SK-N-SH (cell line): ENCODE measurements at regions not wholly inside any gene's neighbourhood (a gene's known extent, or its start where the extent isn't known, plus 50 kb on each side); places are given as distances from the start of the nearest gene placed in this dataset.

Source experiments
- CTCF ChIA-PET: fragments of 300-600, 350-600 bp; formaldehyde crosslinking; extraction: SDS; loops from one replicate; lab custom pipeline; 2021; lab: Yijun Ruan, JAX
- POLR2A ChIA-PET: fragments of 350-600 bp; sonication (Branson Sonifier 250); formaldehyde crosslinking; extraction: SDS; loops from one replicate; lab custom pipeline; 2020; ENCODE audit warnings: antibody characterized with exemption, inconsistent platforms; lab: Yijun Ruan, JAX
- DNase-seq: peaks from one replicate; pipeline ENCODE4 v3.0.0; 2012
- H2AFZ ChIP-seq: fragments of 200-600 bp; sonication (generic); 2 replicates; pipeline ENCODE4 v1.8.1; 2016; ENCODE audit warnings: antibody characterized with exemption, mild to moderate bottlenecking, low read depth
- H3F3A ChIP-seq: fragments of 200-600 bp; sonication (generic); replicated peaks from 2 replicates; pipeline ENCODE3; 2016; ENCODE audit warnings: antibody characterized with exemption, mild to moderate bottlenecking; ENCODE audit not compliant: insufficient read depth
- H3K27ac ChIP-seq, 2 experiments: fragments of 200-500 bp in 1 of 2; fragments of 200-600 bp in 1 of 2; sonication (Bioruptor generic) in 1 of 2; sonication (generic), shearing (Covaris generic) in 1 of 2; 2 replicates each; pipeline versions ENCODE4 v1.5.1 to v1.6.1; 2014 to 2016; ENCODE audit warnings: low read depth in 2 of 2, inconsistent platforms in 1 of 2, low read length in 1 of 2, mild to moderate bottlenecking in 1 of 2, mixed read lengths in 1 of 2
- H3K27me3 ChIP-seq: fragments of 200-600 bp; sonication (generic), shearing (Covaris generic); 2 replicates; pipeline ENCODE4 v1.6.1; 2016; ENCODE audit warnings: mixed run types; ENCODE audit not compliant: insufficient read depth
- H3K36me3 ChIP-seq, 2 experiments: fragments of 200-500 bp in 1 of 2; fragments of 200-600 bp in 1 of 2; sonication (Bioruptor generic) in 1 of 2; sonication (generic) in 1 of 2; replicated peaks in 1 of 2; 2 replicates each; pipeline versions ENCODE3 to v1.5.1; 2014 to 2016; ENCODE audit warnings: low read length in 1 of 2, mild to moderate bottlenecking in 1 of 2; ENCODE audit not compliant: insufficient read depth in 2 of 2, control insufficient read depth in 1 of 2
- H3K4me1 ChIP-seq, 2 experiments: fragments of 200-500 bp in 1 of 2; fragments of 200-600 bp in 1 of 2; sonication (Bioruptor generic) in 1 of 2; sonication (generic), shearing (Covaris generic) in 1 of 2; 2 replicates each; pipeline versions ENCODE4 v1.5.1 to v1.6.1; 2014 to 2016; ENCODE audit warnings: low read depth in 1 of 2, low read length in 1 of 2, mixed run types in 1 of 2; ENCODE audit not compliant: insufficient read depth in 2 of 2, control insufficient read depth in 1 of 2
- H3K4me2 ChIP-seq: fragments of 200-600 bp; sonication (generic), shearing (Covaris generic); 2 replicates; pipeline ENCODE4 v1.6.1; 2017; ENCODE audit warnings: mixed run types
- H3K4me3 ChIP-seq, 2 experiments: fragments of 200-500 bp in 1 of 2; fragments of 200-600 bp in 1 of 2; sonication (Bioruptor generic) in 1 of 2; sonication (generic), shearing (Covaris generic) in 1 of 2; 2 replicates each; pipeline versions ENCODE4 v1.5.1 to v1.8.1; 2014 to 2016; ENCODE audit warnings: low read depth in 2 of 2, inconsistent platforms in 1 of 2, low read length in 1 of 2, mild to moderate bottlenecking in 1 of 2, mixed read lengths in 1 of 2, moderate library complexity in 1 of 2
- H3K79me2 ChIP-seq: fragments of 200-600 bp; sonication (generic); 2 replicates; pipeline ENCODE4 v1.8.1; 2017; ENCODE audit warnings: mild to moderate bottlenecking; ENCODE audit not compliant: insufficient read depth
- H3K9ac ChIP-seq: fragments of 200-600 bp; sonication (generic); 2 replicates; pipeline ENCODE4 v1.6.1; 2017; ENCODE audit warnings: mixed run types
- H3K9me2 ChIP-seq: fragments of 200-600 bp; sonication (generic); 2 replicates; pipeline ENCODE4 v1.6.1; 2017; ENCODE audit warnings: mixed run types
- H3K9me3 ChIP-seq: fragments of 200-600 bp; sonication (generic); 2 replicates; pipeline ENCODE4 v1.6.1; 2017; ENCODE audit warnings: mixed run types, mild to moderate bottlenecking, moderate library complexity
- H4K20me1 ChIP-seq: fragments of 200-600 bp; sonication (generic); 2 replicates; pipeline ENCODE4 v1.6.1; 2017; ENCODE audit warnings: mild to moderate bottlenecking, mixed run types; ENCODE audit not compliant: insufficient read depth
- CHD2 ChIP-seq: fragments of 150-350 bp; IDR thresholded peaks from 2 replicates; pipeline ENCODE4 v1.6.1; 2018; ENCODE audit warnings: low read length; ENCODE audit not compliant: partially characterized antibody
- FOSL2 ChIP-seq: IDR thresholded peaks from 2 replicates; pipeline ENCODE4 v1.4.0; 2012; ENCODE audit warnings: low read depth, mild to moderate bottlenecking, moderate library complexity, borderline replicate concordance
- FOXJ3 ChIP-seq: sonication (generic); formaldehyde crosslinking; IDR thresholded peaks from 2 replicates; pipeline ENCODE4 v1.5.1; 2020; ENCODE audit warnings: mild to moderate bottlenecking, missing genetic modification reagents
- GABPA ChIP-seq: IDR thresholded peaks from 2 replicates; pipeline ENCODE4 v1.4.0; 2012; ENCODE audit warnings: low read depth, mild to moderate bottlenecking
- GATA2 ChIP-seq: sonication (generic); formaldehyde crosslinking; IDR thresholded peaks from 2 replicates; pipeline ENCODE4 v1.5.0; 2020; ENCODE audit warnings: mild to moderate bottlenecking, missing genetic modification reagents
- MEF2A ChIP-seq: IDR thresholded peaks from 2 replicates; pipeline ENCODE4 v1.4.0; 2012; ENCODE audit warnings: low read depth, borderline replicate concordance
- NFIC ChIP-seq: IDR thresholded peaks from 2 replicates; pipeline ENCODE4 v1.4.0; 2012; ENCODE audit warnings: borderline replicate concordance
- NRF1 ChIP-seq: IDR thresholded peaks from 2 replicates; pipeline ENCODE4 v1.6.1; 2012; ENCODE audit warnings: low read depth, mild to moderate bottlenecking, low read length
- POLR2AphosphoS5 ChIP-seq: IDR thresholded peaks from 2 replicates; pipeline ENCODE4 v1.6.1; 2012; ENCODE audit warnings: low read depth, low read length
- RCOR1 ChIP-seq: fragments of 150-350 bp; IDR thresholded peaks from 2 replicates; pipeline ENCODE4 v1.6.1; 2017; ENCODE audit warnings: antibody characterized with exemption, low read length
- RXRA ChIP-seq: IDR thresholded peaks from 2 replicates; pipeline ENCODE4 v1.4.0; 2012; ENCODE audit warnings: low read depth, mild to moderate bottlenecking, borderline replicate concordance
- TCF12 ChIP-seq: IDR thresholded peaks from 2 replicates; pipeline ENCODE4 v1.4.0; 2012
- TEAD4 ChIP-seq: IDR thresholded peaks from 2 replicates; pipeline ENCODE4 v1.4.0; 2012; ENCODE audit warnings: mild to moderate bottlenecking, borderline replicate concordance; ENCODE audit not compliant: insufficient read depth
- WGBS: methylation state at CpG from one replicate; pipeline ENCODE4 v1.1.6; 2017; ENCODE audit warnings: low lambda C conversion rate; 5-methylcytosine and 5-hydroxymethylcytosine counted together
- TF ChIP-seq, protein P1 (sequence below): IDR thresholded peaks from 2 replicates; pipeline ENCODE4 v1.4.0; 2012; ENCODE audit warnings: low read depth, borderline replicate concordance
- TF ChIP-seq, protein P2 (sequence below): fragments of 150-350 bp; IDR thresholded peaks from 2 replicates; pipeline ENCODE4 v1.6.1; 2016; ENCODE audit warnings: mild to moderate bottlenecking, low read depth, low read length
- TF ChIP-seq, protein P3 (sequence below): IDR thresholded peaks from 2 replicates; pipeline ENCODE4 v1.4.0; 2012; ENCODE audit warnings: low read depth
- TF ChIP-seq, protein P4 (sequence below): fragments of 150-350 bp; IDR thresholded peaks from 2 replicates; pipeline ENCODE4 v1.6.1; 2017; ENCODE audit warnings: antibody characterized with exemption, low read length, low read depth, borderline replicate concordance
- TF ChIP-seq, protein P5 (sequence below): IDR thresholded peaks from 2 replicates; pipeline ENCODE4 v1.4.0; 2012; ENCODE audit warnings: low read depth, borderline replicate concordance
- TF ChIP-seq, protein P6 (sequence below): IDR thresholded peaks from 2 replicates; pipeline ENCODE4; 2012

DNA sequence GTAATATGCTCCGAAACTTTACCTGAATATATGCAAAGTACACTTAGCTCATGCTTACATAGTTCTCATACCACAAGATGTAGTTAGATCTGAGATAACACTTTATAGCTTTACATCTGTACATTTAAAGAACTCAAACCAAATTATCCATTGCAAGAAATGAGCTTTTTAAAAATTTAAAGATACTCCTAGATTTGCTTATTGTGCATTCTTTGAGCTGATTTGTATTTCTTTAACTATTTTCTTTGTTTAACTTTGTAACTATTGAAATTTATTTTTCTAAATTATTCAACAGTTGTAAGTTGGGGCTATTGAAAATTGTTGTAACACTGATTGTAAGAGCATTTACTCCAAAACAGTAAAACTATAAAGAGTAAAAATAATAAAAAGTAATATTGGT lies 340.2 kb upstream of the NOVA1 start:
- no peaks in the 10 kb centered on the region for H3K27me3 ChIP-seq
- H3K9me2 ChIP-seq, result no peaks in the 10 kb centered on the region
- 52% methylated on average over 1 of the region's 1 CpG for whole genome bisulfite sequencing
- no peak overlapping the region for H2AFZ ChIP-seq
- H3K9ac ChIP-seq, result no peak overlapping the region
- H3K4me1 ChIP-seq, result no peaks in the 10 kb centered on the region
- no peak for TF ChIP-seq FOSL2
- TF ChIP-seq GATA2, result no peak
- no peak for TF ChIP-seq RXRA
- no peak for TF ChIP-seq MEF2A
- TF ChIP-seq, protein P1, sequence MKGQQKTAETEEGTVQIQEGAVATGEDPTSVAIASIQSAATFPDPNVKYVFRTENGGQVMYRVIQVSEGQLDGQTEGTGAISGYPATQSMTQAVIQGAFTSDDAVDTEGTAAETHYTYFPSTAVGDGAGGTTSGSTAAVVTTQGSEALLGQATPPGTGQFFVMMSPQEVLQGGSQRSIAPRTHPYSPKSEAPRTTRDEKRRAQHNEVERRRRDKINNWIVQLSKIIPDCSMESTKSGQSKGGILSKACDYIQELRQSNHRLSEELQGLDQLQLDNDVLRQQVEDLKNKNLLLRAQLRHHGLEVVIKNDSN, result no peak
- TF ChIP-seq TCF12, result no peak
- TF ChIP-seq, protein P2, sequence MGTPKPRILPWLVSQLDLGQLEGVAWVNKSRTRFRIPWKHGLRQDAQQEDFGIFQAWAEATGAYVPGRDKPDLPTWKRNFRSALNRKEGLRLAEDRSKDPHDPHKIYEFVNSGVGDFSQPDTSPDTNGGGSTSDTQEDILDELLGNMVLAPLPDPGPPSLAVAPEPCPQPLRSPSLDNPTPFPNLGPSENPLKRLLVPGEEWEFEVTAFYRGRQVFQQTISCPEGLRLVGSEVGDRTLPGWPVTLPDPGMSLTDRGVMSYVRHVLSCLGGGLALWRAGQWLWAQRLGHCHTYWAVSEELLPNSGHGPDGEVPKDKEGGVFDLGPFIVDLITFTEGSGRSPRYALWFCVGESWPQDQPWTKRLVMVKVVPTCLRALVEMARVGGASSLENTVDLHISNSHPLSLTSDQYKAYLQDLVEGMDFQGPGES, result no peak
- TF ChIP-seq POLR2AphosphoS5, result no peak
- no peak for TF ChIP-seq GABPA
- TF ChIP-seq RCOR1, result no peak
- TF ChIP-seq, protein P3, sequence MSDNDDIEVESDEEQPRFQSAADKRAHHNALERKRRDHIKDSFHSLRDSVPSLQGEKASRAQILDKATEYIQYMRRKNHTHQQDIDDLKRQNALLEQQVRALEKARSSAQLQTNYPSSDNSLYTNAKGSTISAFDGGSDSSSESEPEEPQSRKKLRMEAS, result no peak
- TF ChIP-seq, protein P4, sequence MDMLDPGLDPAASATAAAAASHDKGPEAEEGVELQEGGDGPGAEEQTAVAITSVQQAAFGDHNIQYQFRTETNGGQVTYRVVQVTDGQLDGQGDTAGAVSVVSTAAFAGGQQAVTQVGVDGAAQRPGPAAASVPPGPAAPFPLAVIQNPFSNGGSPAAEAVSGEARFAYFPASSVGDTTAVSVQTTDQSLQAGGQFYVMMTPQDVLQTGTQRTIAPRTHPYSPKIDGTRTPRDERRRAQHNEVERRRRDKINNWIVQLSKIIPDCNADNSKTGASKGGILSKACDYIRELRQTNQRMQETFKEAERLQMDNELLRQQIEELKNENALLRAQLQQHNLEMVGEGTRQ, result no peak
- no peak for TF ChIP-seq TEAD4
- no peak for TF ChIP-seq CHD2
- TF ChIP-seq, protein P5, sequence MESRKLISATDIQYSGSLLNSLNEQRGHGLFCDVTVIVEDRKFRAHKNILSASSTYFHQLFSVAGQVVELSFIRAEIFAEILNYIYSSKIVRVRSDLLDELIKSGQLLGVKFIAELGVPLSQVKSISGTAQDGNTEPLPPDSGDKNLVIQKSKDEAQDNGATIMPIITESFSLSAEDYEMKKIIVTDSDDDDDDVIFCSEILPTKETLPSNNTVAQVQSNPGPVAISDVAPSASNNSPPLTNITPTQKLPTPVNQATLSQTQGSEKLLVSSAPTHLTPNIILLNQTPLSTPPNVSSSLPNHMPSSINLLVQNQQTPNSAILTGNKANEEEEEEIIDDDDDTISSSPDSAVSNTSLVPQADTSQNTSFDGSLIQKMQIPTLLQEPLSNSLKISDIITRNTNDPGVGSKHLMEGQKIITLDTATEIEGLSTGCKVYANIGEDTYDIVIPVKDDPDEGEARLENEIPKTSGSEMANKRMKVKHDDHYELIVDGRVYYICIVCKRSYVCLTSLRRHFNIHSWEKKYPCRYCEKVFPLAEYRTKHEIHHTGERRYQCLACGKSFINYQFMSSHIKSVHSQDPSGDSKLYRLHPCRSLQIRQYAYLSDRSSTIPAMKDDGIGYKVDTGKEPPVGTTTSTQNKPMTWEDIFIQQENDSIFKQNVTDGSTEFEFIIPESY, result no peak
- TF ChIP-seq FOXJ3 (CRISPR knock-in tag), result no peak
- TF ChIP-seq, protein P6, sequence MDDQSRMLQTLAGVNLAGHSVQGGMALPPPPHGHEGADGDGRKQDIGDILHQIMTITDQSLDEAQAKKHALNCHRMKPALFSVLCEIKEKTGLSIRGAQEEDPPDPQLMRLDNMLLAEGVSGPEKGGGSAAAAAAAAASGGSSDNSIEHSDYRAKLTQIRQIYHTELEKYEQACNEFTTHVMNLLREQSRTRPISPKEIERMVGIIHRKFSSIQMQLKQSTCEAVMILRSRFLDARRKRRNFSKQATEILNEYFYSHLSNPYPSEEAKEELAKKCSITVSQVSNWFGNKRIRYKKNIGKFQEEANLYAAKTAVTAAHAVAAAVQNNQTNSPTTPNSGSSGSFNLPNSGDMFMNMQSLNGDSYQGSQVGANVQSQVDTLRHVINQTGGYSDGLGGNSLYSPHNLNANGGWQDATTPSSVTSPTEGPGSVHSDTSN, result no peak
- TF ChIP-seq NRF1, result no peak
- TF ChIP-seq NFIC, result no peak
- TF ChIP-seq, all 33 proteins: peak for 0
- Histone ChIP-seq H3K4me3 (no peak overlapping the region), H3K36me3 (no peaks in the 10 kb centered on the region), H3K79me2 (no peaks in the 10 kb centered on the region), H4K20me1 (no peaks in the 10 kb centered on the region), H3F3A (no peaks in the 10 kb centered on the region), H3K27ac (no peak overlapping the region), H3K9me3 (no peaks in the 10 kb centered on the region), H3K4me2 (no peak overlapping the region)
- CTCF ChIA-PET, result no interaction called here
- DNase-seq, result no peak
- POLR2A ChIA-PET, result no interaction called here
